HTR-8/SVneo (cell line): ENCODE measurements at regions not wholly inside any gene's neighbourhood (a gene's known extent, or its start where the extent isn't known, plus 50 kb on each side); places are given as distances from the start of the nearest gene placed in this dataset.
"Not testable (repeated sequence)": the region's sequence is repeated elsewhere in the genome, so short reads cannot be mapped to it uniquely, and the experiment has no call there.

ENCODE experiments used
- DNase-seq: peaks from one replicate; pipeline ENCODE4 v3.0.0; 2011; ENCODE audit warnings: low spot score, mixed read lengths; ENCODE audit not compliant: insufficient read length
- FAIRE-seq: peaks from 2 replicates; lab custom pipeline; 2011; peaks lifted over from hg19 to GRCh38; lab: Jason Lieb, UNC

GRCh38 chr10:30738416-30738815 is 108.9 kb upstream of the LYZL2 start:
- DNase-seq (no peak), FAIRE-seq (no peak)

- no peak for FAIRE-seq
- no peak for DNase-seq
Observed at GRCh38 chr10:30737931-30738391, 108.4 kb upstream of the LYZL2 start.

DNA sequence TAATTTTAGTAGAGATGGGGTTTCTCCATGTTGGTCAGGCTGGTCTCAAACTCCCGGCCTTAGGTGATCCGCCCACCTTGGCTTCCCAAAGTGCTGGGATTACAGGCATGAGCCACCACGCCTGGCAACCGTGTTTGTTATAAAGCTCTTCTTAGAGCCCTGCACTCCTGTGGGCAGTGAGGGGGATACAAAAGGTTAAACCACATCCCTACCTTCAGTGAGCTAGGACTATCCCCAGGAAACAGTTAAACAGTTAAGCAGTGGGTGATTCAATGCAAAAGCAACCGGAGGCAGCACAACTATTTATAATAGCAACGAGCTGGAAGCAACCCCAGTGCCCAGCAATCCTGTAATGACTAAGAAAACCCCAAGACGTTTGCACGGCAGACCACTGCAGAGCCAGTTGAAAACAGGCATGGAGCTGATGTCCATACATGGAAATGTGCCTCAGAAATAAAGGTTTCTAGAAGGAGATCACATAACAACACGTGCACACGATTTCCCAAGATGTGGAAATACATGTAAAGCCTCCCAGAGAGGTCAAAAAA is 107.2 kb upstream of the LYZL2 start:
- DNase-seq: peak; percentile 77

DNA sequence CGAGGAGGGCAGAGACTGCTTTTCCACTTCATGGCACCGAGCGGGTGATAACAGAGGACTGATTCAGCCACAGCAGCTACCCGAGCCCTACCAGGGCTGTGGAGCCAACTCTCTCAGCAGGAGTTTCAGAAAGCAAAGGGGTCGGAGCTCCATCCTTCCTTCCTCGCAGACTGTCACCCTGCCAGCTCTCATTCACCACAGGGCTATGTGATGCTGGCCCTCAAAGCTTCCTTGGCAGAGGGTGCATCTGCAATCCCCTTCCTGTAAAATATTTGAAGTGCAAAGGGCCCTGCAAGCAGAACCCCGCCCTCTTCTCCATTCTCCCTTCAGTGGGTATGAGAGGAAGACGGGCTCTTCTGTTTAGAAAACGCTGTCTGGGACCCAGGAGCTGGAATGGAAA is 105.3 kb upstream of the LYZL2 start:
- no peak for DNase-seq
- no peak for FAIRE-seq

More for the DNA sequence above, 107.2 kb upstream of the LYZL2 start:
- FAIRE-seq: peak; percentile 26

DNA sequence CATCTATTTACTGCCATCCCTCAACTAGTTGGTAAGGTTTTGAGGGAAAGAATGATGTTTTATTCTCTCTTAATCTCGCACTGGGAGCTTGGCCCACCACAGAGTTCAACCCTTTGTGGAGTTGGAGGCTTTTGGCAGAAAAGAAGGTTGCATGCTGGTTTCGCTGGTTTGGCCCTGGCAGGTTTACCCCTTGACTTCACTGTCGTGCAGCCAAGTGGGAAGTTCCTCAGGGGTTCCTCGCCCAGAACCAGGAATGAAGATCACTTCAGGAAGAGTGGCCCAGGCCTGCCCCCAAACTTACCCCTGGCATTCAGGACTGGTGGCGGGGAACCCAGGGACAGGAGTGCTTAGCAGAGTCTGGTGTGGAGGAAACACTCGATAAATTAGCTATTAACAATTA is 103.1 kb upstream of the LYZL2 start:
- DNase-seq (no peak), FAIRE-seq (no peak)

- peak; percentile 9 for FAIRE-seq
- DNase-seq: no peak
Observed at GRCh38 chr10:30731963-30732362, 102.4 kb upstream of the LYZL2 start.

GRCh38 chr10:30730306-30730705 is 100.8 kb upstream of the LYZL2 start:
- no peak for DNase-seq
- no peak for FAIRE-seq

DNA sequence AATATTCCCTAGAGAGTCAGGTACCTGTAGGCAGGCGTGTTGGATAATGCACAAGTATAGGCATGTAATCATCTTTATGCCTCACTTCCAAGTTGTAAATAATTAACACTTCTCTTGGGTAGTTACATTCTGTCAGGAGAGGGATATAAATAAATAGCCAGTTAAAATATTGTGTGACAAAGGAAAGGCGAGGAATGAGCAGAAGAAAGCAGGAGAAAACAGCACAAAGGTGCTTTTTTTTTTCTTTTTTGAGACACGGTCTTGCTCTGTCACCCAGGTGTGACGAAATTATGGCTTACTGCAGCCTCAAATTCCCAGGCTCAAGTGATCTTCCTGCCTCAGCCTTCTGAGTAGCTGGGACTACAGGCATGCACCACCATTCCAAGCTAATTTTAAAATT is 99.2 kb upstream of the LYZL2 start:
- DNase-seq: no peak
- FAIRE-seq: no peak

DNA sequence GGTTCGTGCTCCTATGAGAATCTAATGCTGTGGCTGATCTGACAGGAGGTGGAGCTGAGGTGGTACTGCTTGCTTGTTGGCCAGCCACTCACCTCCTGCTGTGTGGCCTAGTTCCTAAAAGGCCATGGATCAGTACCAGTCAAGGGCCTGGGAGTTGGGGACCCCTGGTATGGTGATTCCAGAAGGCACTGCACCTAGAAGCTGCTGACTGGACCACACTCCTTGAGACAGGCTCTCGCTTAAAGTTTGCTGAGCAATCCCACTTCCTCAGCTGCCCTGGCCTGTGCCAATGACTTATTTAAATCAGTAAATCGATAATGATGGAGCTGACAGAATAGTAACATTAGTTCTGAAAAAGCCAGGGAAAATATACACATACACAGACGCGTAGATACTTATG is 98.6 kb upstream of the LYZL2 start:
- FAIRE-seq: no peak

DNA sequence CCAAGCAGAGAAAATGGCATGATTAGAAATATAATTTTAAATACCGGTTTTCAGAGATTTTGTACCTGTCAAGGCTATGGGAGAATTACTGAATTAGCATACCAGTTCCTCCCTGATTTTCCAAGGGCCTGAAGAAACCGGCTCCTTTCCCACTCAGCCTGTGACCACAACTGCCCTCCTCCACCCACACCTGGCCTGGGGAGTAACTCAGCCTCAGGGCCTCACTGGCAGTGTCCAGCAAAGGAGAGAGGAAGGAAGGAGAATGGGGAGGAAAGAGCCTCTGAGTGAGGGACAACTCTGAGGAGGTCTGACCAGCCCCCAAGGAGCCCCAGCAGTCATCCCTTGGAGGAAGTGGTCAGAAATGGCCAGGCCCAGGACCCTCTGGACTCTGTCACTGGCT is 98.0 kb upstream of the LYZL2 start:
- FAIRE-seq: no peak

More for the DNA sequence above, 98.6 kb upstream of the LYZL2 start:
- DNase-seq: no peak

GRCh38 chr10:30726783-30727414 is 97.3 kb upstream of the LYZL2 start:
- DNase-seq (peak; percentile 52), FAIRE-seq (peak; percentile 93)

More for the DNA sequence above, 98.0 kb upstream of the LYZL2 start:
- DNase-seq: no peak

GRCh38 chr10:30725661-30726060 is 96.1 kb upstream of the LYZL2 start:
- DNase-seq (no peak), FAIRE-seq (no peak)

DNA sequence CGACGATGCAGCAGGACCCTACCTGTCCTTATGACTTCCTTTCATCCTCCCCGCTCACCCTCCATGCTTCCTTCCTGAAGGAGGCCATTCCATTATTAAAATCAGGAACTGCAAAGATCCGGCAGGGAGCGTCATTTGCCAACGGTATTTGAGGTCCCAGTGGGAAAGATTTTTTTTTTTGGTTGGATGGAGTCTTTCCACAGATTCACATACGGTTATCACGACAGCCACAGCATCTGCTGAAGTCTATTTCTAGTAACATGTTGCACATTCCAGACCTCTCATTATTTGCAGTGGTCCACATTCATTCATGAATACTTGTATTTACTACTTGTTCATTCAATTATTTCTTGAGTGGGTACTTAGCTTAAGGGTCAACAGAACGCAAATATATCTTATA is 94.7 kb upstream of the LYZL2 start:
- FAIRE-seq (no peak), DNase-seq (no peak)

- FAIRE-seq (no peak), DNase-seq (no peak)
Observed at GRCh38 chr10:30722956-30723620, 93.5 kb upstream of the LYZL2 start.

DNA sequence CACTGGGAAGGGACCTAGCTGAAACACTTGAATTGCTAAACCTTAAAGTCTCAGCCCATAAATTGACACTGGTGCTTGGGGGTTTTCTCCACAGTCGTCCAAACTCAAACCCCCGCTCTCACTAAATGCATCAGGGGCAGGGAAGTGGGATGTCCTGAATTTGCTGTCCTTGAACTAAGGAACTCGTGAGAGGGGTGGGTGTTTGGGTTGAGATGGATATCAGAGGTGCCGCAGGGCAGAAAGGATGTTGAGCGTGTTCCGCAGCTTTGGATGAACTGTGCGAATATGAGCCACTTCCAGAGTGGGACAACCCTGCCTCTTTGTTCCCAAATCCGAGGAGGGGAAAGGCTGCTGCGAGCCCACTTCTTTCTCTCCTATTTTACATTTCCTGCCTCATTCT is 90.3 kb upstream of the LYZL2 start:
- no peak for FAIRE-seq

GRCh38 chr10:30709700-30710358 is 80.3 kb upstream of the LYZL2 start:
- FAIRE-seq (no peak), DNase-seq (no peak)

More for the DNA sequence above, 90.3 kb upstream of the LYZL2 start:
- DNase-seq: no peak

GRCh38 chr10:30709229-30709628 is 79.7 kb upstream of the LYZL2 start:
- no peak for FAIRE-seq
- no peak for DNase-seq

DNA sequence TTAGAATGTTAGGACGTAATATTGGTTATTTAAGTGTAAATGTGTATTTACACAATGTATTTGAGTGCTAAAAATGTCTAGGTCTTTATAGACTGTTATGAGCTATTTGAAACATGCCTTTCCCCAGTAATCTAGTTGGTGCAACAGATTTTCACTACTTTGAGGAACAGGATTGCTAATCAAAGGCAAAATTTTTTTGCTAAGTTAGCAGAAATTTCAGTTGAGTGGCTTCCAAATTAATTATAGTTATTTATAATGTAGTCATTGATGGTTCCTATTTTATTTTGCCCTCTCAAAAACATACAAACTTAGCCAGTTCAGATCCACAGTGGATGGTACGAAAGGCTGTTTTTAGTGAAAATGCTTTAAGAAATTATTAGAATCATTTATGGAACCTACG is 78.7 kb upstream of the LYZL2 start:
- DNase-seq (no peak), FAIRE-seq (no peak)

- FAIRE-seq, DNase-seq: not testable (repeated sequence)
Observed at GRCh38 chr10:30706189-30706588, 76.6 kb upstream of the LYZL2 start.

DNA sequence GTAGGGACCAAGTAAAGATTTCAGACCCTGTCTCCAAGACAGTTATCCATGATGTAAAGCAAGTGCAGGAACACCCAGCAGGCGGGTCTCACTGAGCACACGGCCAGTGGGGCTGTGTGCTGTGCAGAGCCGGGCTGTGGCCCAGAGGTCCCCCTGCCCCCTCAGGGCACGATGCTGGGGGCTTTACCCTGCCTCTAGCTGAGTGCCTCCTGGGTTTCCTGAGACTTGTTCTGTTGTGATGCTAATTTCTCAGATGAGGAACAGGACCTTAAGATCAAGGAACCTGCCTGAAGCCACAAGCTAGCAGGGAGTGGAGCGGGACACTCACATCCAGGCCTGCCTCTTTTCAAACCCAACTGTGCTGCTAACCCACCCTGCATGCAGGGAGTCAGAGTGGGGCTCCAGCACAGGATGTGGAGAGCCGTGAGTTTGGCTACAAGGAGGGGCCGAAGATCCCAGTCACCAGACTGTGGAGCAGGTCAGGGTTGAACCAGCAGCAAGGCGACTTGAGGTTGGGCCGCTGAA is 76.1 kb upstream of the LYZL2 start:
- no peak for DNase-seq
- FAIRE-seq: no peak

DNA sequence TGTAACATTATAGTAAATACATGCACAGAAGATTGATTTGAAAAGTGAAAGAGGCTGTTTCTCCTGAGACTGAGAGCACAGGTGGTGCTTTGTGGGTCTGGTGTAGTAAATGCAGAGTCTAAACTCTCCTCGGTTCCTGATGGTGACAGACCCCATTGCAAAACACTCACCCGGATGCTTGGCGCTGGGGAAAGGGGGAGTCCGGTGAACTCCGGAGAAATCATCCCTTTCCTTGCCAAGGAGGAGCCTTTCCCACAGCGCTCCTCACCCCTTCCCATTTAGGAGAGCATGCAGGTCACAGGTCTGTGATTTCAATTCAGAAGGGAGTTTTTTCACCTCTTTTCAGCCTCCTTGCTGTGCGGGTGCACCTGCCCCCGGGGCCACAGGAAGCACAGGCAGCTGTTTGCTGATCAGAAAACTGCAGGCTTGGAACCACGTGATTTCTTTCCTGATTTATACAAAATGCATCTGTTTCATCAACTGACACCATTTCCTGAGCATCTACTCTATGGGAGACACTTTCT is 75.6 kb upstream of the LYZL2 start:
- no peak for DNase-seq
- FAIRE-seq: no peak
